HG03469 (cell line): ENCODE measurements at regions not wholly inside any gene's neighbourhood (a gene's known extent, or its start where the extent isn't known, plus 50 kb on each side); places are given as distances from the start of the nearest gene placed in this dataset.
"Not testable (repeated sequence)": the region's sequence is repeated elsewhere in the genome, so short reads cannot be mapped to it uniquely, and the experiment has no call there.

Source experiments
- ATAC-seq: cut with Tn5 transposase; IDR thresholded peaks from one replicate; pipeline ENCODE4 v1.9.1; 2021; ENCODE audit warnings: mild to moderate bottlenecking, moderate library complexity, moderate number of reproducible peaks; ENCODE audit not compliant: unreplicated experiment

DNA sequence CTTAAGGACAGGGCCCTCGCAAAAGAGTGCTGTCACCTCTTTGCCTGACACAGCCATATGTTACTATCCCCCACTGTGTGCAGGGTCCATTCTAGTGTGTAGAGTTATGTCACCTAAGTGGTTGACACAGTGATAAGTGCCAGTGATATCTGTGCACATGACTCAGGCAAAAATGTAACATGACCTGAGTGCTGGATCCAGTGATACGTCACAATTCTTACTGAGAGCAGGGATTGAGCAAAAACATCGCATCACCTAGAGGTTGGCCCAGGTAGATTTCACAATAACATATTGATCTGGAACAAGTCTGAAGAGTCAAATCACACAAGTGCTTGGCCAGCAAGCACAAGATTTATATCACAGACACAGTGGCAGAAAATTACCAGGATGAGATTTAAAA, 100.5 kb upstream of the BPY2B start:
- ATAC-seq = not testable (repeated sequence)

DNA sequence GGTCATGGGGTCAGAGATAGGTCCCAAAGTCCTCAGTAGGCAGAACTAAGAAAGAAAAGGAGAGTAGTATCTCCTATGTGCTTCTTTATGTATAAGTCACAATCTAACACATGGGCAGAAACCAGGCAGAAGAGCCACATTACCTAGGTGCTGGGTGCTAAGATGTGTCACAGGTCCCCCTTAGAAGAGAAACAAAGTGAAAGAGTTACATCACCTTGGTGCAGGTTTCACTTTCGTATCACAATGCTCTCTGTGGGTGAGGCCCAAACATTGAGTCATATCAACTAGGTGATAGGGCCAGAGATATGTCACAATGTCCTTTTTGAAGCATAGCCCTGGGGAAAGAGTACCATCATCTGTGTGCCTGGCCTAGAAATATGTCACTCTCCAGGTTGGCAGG, 96.1 kb upstream of the BPY2B start:
- peak; percentile 98 for ATAC-seq

DNA sequence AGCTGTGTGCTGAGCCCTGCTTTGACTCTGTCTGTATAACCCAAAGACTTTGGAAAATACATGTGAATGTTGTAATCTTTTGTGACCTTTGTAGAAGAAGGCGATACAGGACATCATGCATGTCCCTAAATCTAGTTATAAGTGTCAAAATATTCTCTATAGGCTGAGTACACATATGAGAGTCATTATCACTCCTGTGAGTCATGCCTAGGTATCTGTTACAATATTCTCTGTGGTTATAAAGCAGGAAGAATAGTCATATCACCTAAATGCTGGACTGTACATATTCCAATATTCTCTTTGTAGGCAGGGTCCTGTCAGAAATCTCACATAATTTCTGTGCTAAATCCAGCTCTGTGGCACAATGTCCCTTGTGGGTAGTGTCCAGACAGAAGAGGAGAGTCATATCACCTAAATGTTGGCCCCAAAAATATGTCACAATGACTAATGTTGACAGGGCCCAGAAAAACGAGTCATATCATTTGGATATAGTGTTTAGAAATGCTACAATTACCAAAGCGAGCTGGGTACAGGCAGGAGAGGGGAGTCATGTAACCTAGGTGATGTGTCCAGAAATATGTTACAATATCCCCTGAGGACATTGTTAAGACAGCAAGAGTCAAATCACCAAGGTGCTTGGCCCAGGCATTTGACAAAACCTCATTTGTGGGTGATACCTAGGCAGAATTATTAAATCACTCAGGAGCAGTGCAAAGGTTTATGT, 80.4 kb upstream of the BPY2B start:
- not testable (repeated sequence) for ATAC-seq

DNA sequence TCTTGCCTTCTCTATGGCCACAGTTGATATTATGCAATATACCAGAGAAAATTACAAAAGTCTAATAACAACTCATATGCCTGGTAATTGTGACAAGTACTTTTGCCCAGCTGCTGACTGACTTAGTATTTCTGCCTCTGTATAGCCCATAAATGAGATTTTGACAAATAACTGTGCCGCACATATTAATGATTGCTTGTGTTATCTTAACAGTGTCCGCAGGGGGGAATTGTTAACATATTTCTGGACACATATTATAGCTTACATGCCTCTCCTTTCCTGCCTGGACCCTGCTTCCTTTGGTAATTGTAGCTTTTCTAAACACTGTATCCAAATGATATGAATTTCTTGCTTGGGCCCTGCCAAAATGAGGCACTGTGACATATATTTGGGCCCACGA, 69.0 kb upstream of the BPY2B start:
- not testable (repeated sequence) for ATAC-seq

DNA sequence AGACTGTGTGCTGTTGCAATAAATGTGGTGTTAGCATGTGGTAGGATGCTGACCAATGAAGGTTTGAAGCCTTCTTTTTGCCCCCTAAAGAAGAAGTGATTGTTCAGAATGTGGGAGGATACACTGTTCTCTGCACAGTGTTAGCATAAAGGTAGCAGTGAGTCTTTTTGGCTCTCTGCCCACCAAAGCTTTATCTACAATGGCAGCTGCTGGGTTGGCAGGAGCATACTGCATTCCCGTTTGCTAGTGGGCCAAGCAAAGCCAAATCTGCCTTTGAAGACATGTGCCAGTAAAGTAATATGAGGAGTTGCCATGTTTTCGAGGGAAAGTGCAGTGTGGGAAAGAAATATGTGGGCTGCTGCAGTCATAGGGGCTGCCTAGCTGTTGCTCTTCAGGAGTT, 56.4 kb upstream of the BPY2B start:
- not testable (repeated sequence) for ATAC-seq
